H1 (cell line): ENCODE measurements at regions not wholly inside any gene's neighbourhood (a gene's known extent, or its start where the extent isn't known, plus 50 kb on each side); places are given as distances from the start of the nearest gene placed in this dataset.

Source experiments
- NANOG ChIP-seq: IDR thresholded peaks from 2 replicates; pipeline ENCODE4 v1.6.1; 2011; ENCODE audit warnings: low read length, low read depth, mild to moderate bottlenecking, inconsistent platforms; ENCODE audit not compliant: insufficient read depth, poor library complexity, severe bottlenecking
- ZNF274 ChIP-seq: IDR thresholded peaks from 2 replicates; pipeline ENCODE4 v1.7.0; 2012; ENCODE audit warnings: low read length, borderline replicate concordance; ENCODE audit errors: extremely low read depth

- TF ChIP-seq ZNF274, result no peak
- no peak for TF ChIP-seq NANOG
These were observed 336.5 kb downstream of the FSCB start (continued) for GRCh38 chr14:44170556-44170955.
